ENCODE measurements at regions not wholly inside any gene's neighbourhood (a gene's known extent, or its start where the extent isn't known, plus 50 kb on each side); places are given as distances from the start of the nearest gene placed in this dataset.
A peak's percentile ranks its signal among the peaks of the same experiment; 100 is the strongest.

GRCh38 chr18:40437517-40437916 is 1517.5 kb upstream of the PIK3C3 start:
- Histone ChIP-seq H2AK5ac (ENCODE audit: low read depth, low read length) (no peak overlapping the region), H2BK5ac (ENCODE audit: low read depth, low read length) (no peak overlapping the region), H3K56ac (replicated peaks; ENCODE audit: insufficient read length, low read depth, low read length) (no peak overlapping the region), H4K5ac (ENCODE audit: insufficient read length, low read depth, low read length) (no peak overlapping the region), H3K14ac (ENCODE audit: insufficient read length) (no peak overlapping the region), H2AFZ (ENCODE audit: low read length) (0 out of 2 replicates have a peak overlapping the region, but pooled peaks have one; percentile 71), H4K20me1 (replicated peaks in 1 of 2; ENCODE audit: control insufficient read depth in 1 of 2, insufficient read depth in 2 of 2, low read length in 2 of 2) (no peaks in the 10 kb centered on the region), H3K4me2 (ENCODE audit: insufficient read depth in 1 of 2, low read depth in 2 of 2, low read length in 2 of 2) (no peak overlapping the region), H2BK12ac (ENCODE audit: low read depth, low read length) (no peak overlapping the region), H4K8ac (ENCODE audit: extremely low read depth, insufficient read depth, low read length) (no peak overlapping the region), H3K27me3 (replicated peaks in 1 of 4; ENCODE audit: control insufficient read depth in 3 of 4, extremely low read depth in 1 of 4, insufficient read depth in 3 of 4, low read length in 3 of 4) (no peaks in the 10 kb centered on the region), H3K9me3 (ENCODE audit: insufficient read depth in 2 of 2, low read depth in 1 of 2, low read length in 1 of 2) (no peaks in the 10 kb centered on the region), H2BK15ac (ENCODE audit: low read length) (no peak overlapping the region), H3K4ac (replicated peaks; ENCODE audit: insufficient read length, low read depth, low read length) (no peak overlapping the region), H3K23me2 (ENCODE audit: low read depth, low read length) (no peaks in the 10 kb centered on the region), H3K18ac (ENCODE audit: extremely low read depth, low read length) (no peak overlapping the region), H2BK120ac (replicated peaks; ENCODE audit: low read depth, low read length) (no peak overlapping the region), H3K36me3 (ENCODE audit: control insufficient read depth in 2 of 4, insufficient read depth in 4 of 4, low read length in 3 of 4) (no peaks in the 10 kb centered on the region), H3K4me1 (replicated peaks in 1 of 4; ENCODE audit: control insufficient read depth in 3 of 4, insufficient read depth in 4 of 4, low read length in 3 of 4) (no peaks in the 10 kb centered on the region), H3K23ac (ENCODE audit: insufficient read length) (no peak overlapping the region), H3K79me1 (ENCODE audit: low read depth, low read length) (no peaks in the 10 kb centered on the region), H3K4me3 (ENCODE audit: extremely low read depth in 1 of 4, insufficient read depth in 2 of 4, low read depth in 3 of 4, low read length in 4 of 4) (no peak overlapping the region), H2BK20ac (ENCODE audit: low read length) (no peak overlapping the region), H3K27ac (ENCODE audit: low read depth, low read length) (no peak overlapping the region), H4K91ac (replicated peaks; ENCODE audit: insufficient read length, low read length) (no peak overlapping the region), H3K79me2 (ENCODE audit: control insufficient read depth in 1 of 2, insufficient read depth in 2 of 2, low read length in 2 of 2) (no peaks in the 10 kb centered on the region), H3K9ac (replicated peaks in 1 of 4; ENCODE audit: extremely low read depth in 1 of 4, low read depth in 3 of 4, low read length in 3 of 4) (no peak overlapping the region)
- TF ChIP-seq EZH2 (IDR thresholded peaks at IDR 0.05; ENCODE audit: low read depth, low read length, severe bottlenecking) (no peak), SUZ12 (IDR thresholded peaks at IDR 0.05; ENCODE audit: low read length) (no peak), SP1 (IDR thresholded peaks at IDR 0.05; ENCODE audit: low read depth, low read length) (no peak), YY1 (IDR thresholded peaks at IDR 0.05; ENCODE audit: low read depth, low read length) (no peak), RAD21 (IDR thresholded peaks at IDR 0.05 in 1 of 2, conservative IDR thresholded peaks at IDR 0.05 in 1 of 2; ENCODE audit: low read depth in 2 of 2, low read length in 2 of 2) (peak; percentile 41 to 50), TEAD4 (IDR thresholded peaks at IDR 0.05; ENCODE audit: low read depth, low read length) (no peak), FOSL1 (IDR thresholded peaks at IDR 0.05; ENCODE audit: insufficient read depth, low read depth, low read length) (no peak), CTCF (IDR thresholded peaks at IDR 0.05; ENCODE audit: control extremely low read depth in 1 of 3, insufficient read depth in 1 of 3, low read depth in 1 of 3, low read length in 3 of 3) (peak in 1 of 3 experiments; percentile 20; a peak in 1 of 4 replicates), E2F6 (IDR thresholded peaks at IDR 0.05) (no peak), RNF2 (IDR thresholded peaks at IDR 0.05; ENCODE audit: borderline replicate concordance, low read depth, low read length, missing control alignments, poor library complexity, severe bottlenecking) (no peak)
- DNase-seq (ENCODE audit: low read depth in 1 of 2, low spot score in 2 of 2) (no peak), FAIRE-seq (no peak)
- ChIA-PET POLR2A (ENCODE audit: partially characterized antibody) (no interaction called here), CTCF (ENCODE audit: partially characterized antibody) (interaction anchor here (0.8 to 1.1 kb wide), 3 partner anchors 139 to 942 kb away, joined by 3 to 4 read pairs (median 3); no protein-coding TSS in a partner anchor)
- 73% methylated on average over 3 of the region's 3 CpGs; no CpG with 5 or more reads in 1 of the 2 experiments for WGBS, 2 experiments (ENCODE audit: extremely low coverage in 1 of 2, insufficient coverage in 1 of 2, insufficient read length in 1 of 2, insufficient replicate concordance in 2 of 2, low coverage in 1 of 2, low lambda C conversion rate in 2 of 2, missing lambda C conversion rate in 1 of 2)

All from H1 (cell line).